OCI-LY3 (cell line): ENCODE measurements at regions not wholly inside any gene's neighbourhood (a gene's known extent, or its start where the extent isn't known, plus 50 kb on each side); places are given as distances from the start of the nearest gene placed in this dataset.
"Not testable (repeated sequence)": the region's sequence is repeated elsewhere in the genome, so short reads cannot be mapped to it uniquely, and the experiment has no call there.

ENCODE experiments used
- EZH2phosphoT487 ChIP-seq: fragments of 200-600 bp; shearing (Covaris generic); IDR thresholded peaks from 2 replicates; pipeline ENCODE4 v1.6.1; 2018; ENCODE audit warnings: antibody characterized with exemption, mixed run types, low read depth
- TF ChIP-seq, protein P1 (sequence below): fragments of 200-600, 300-600 bp; sonication (generic); IDR thresholded peaks from 2 replicates; pipeline ENCODE4 v1.5.1; 2014; ENCODE audit warnings: antibody characterized with exemption, low read length, low read depth

DNA sequence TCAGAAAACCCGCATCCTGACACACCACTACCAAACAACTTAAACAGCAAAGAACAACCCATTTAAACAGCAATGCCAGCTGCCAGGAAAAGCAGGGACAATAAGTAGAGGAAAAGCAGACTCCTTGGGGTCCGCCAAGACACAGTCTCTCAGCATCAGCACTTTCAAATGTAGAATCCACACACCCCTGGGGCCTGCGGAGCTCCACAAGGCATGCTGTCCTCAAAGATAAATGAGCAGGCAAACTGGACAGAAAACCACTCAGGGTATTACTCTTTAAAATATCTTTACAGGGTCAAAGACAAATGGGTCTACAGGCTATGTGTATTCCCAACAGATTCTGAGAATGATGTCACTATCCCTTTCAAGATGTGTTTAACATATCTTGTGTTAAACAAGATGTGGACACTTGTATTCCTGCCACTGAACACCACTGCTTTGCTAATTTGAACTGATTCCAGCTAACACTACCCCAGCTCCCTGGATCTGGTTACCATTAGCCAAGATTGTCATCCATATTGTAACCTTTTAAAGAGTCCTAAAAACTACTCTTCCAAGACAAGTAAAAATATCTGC lies 150.8 kb upstream of the KCTD7 start:
- TF ChIP-seq, protein P1, sequence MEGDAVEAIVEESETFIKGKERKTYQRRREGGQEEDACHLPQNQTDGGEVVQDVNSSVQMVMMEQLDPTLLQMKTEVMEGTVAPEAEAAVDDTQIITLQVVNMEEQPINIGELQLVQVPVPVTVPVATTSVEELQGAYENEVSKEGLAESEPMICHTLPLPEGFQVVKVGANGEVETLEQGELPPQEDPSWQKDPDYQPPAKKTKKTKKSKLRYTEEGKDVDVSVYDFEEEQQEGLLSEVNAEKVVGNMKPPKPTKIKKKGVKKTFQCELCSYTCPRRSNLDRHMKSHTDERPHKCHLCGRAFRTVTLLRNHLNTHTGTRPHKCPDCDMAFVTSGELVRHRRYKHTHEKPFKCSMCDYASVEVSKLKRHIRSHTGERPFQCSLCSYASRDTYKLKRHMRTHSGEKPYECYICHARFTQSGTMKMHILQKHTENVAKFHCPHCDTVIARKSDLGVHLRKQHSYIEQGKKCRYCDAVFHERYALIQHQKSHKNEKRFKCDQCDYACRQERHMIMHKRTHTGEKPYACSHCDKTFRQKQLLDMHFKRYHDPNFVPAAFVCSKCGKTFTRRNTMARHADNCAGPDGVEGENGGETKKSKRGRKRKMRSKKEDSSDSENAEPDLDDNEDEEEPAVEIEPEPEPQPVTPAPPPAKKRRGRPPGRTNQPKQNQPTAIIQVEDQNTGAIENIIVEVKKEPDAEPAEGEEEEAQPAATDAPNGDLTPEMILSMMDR = not testable (repeated sequence)
- TF ChIP-seq EZH2phosphoT487 = not testable (repeated sequence)
